Activated CD8-positive, alpha-beta memory T cell treated with anti-CD3 and anti-CD28 coated beads for 24 hours (primary cell): ENCODE measurements at regions not wholly inside any gene's neighbourhood (a gene's known extent, or its start where the extent isn't known, plus 50 kb on each side); places are given as distances from the start of the nearest gene placed in this dataset.
"Not testable (repeated sequence)": the region's sequence is repeated elsewhere in the genome, so short reads cannot be mapped to it uniquely, and the experiment has no call there.

ENCODE experiments used
- DNase-seq: peaks from one replicate; pipeline ENCODE4 v3.0.0-alpha.2; 2020

- DNase-seq = no peak
Measured at GRCh38 chr3:20904671-20905070, 718.7 kb upstream of the SGO1 start.

DNA sequence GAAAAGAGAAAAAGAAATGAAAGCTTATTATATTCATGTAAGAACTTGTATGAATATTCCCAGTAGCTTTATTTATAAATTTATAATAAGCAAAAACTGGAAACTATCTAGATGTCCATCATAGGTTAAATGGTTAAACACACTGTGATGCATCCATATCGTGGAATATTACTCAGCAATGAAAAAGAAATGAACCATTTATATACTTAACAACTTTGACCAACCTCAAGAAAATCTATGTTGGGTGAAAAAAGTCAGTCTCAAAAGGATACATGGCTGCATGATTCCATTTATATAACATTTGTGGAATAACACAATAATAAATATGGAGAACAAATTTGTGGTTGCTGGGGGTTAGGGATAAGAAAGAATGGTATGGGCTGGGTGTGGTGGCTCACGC, 713.0 kb upstream of the SGO1 start:
- no peak for DNase-seq

DNA sequence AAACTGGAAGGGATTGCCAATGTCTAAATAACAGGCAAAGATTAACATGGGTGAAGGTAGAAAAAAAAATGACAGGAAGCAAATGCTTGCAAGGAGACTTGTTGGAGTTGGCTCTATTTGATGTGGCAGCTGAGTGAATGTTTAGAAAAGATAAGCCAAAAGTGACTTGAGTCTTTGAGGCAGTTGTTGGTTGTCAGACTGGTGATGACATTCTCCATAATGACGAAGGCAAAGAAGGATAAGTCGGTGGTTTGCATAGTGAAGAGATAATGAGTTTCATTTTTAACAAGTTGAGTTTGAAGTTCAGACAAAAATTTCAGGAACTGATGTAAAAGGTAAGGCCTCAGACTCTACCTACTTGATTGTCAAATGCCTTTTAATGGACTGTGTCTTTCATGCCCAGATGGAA, 704.1 kb upstream of the SGO1 start:
- DNase-seq = no peak

DNA sequence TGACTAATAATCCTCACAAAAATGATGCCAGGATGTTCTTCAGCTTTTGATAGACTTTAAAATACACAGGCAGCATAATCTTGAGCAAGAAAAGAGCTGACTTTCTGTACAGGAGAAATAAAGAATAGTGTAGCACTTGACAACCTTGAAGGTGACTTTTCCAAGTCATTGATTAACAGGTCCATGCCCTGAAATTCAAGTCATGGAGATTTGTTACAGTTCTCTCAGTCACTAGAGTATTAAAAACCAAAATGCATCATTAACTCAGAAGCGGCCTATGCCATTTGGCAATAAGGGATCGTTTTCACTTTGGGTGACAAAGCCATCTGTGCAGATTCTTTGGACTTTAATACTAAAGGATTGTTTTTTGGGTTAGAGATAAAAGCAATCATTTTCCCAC, 692.7 kb upstream of the SGO1 start:
- no peak for DNase-seq

DNA sequence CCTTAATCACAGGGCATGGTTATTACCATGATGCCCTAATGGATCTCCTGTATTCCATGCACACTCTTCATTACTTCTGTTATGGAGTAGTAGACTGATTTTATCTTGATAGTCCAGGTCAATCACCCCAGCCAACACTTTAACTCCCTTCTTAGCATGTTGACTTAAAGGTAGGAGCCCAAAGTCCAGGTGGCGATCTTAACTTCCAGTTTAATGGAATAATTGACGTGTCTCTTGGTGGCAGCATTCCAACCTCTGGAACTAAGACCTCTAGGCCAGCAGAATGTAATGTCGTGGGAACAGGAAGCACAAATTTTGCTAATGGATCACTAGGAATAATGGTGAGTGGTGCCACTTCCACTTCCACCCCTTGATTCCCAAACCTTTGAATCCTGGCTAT, 687.2 kb upstream of the SGO1 start:
- DNase-seq = no peak

DNA sequence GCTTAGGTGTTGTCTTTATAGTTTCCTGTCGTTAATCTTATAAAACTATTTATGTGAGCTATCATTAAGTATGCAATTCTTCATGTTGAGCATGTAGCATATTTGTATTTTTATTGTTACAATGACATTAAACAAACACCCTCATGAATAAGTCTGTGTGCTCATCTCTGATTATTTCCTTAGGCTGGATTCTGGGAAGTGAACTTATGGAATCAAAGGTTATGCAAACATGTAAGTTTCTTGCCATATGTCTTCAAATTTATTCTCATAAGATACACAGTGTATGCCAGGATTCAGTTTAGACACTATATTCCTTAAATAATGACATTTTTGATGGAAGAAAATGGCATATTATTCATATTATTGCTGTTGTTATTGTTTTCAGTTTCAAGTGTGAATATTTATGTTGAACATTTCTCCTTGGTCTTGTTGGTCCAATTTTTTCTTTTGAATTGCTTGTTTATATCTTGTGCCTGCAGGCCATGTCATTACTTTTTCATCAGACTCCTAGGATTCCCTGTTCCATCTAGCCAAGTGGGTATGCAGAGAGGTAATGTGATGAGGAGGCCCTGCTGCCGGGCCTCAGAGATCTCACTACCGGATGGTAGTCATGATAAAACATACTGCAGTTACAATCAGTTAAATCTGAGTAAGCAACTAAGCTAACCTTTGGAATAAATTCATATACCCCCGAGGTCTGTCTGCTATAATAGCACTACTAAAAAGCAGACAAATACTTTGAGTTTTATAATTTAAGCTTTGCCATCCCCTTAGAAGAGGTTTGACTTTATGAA, 684.3 kb upstream of the SGO1 start:
- no peak for DNase-seq

DNA sequence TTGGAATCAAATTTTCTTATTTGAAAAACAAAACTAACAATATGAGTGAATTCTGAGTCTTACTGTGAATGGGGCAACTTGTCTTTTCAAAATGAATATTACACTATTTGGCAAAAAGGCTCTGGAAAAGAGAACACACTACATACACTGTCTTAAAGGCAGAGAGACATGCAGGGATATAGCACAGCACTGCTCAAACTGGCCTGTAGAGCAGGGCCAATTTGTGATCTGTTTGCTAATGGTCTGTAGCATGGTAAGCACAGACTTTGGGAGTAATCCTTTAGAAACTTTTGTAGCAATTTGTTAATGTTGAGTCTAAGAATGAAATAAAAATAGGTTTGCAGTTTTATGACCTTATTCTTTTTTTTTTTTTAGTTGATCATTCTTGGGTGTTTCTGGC, 679.8 kb upstream of the SGO1 start:
- no peak for DNase-seq

DNA sequence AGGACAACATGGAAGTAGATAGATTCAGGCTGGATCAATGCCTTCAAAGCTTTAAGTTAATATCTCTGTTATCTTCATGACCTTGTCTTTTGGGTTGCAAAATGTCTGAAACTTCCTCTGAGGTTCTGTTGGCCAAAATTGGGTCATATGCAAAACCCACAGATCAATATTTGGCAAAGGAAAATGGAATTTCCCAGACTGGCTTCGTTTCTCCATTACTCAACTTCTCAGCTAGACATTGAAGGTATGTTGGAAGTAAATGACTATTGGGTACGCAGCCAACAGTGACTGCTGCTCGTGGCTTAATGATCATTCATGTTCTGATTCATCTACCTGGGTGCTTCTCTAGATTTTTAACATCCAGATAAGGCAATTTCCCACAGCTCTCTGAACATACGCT, 675.4 kb upstream of the SGO1 start:
- no peak for DNase-seq

GRCh38 chr3:20857636-20858035, 671.6 kb upstream of the SGO1 start:
- no peak for DNase-seq

- no peak for DNase-seq
Measured at GRCh38 chr3:20853890-20854289, 667.9 kb upstream of the SGO1 start.

DNA sequence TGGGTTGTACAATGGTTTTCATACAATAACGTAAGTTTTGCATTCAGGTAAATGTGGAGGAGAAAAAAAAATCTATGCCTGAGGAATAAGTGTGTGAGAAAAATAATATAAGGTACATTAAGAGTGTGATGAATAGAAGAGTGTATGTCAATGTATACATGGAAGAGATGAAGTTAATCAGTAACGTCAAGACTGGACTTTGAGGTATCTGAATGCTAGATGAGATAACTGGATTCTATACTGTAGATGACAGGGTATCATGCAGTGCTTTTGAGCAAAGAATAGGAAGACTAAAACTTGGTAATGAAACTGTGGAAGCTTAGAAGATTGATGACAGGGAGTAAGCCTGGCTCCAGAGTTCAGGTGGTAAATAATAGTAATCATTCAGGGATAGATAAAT, 666.7 kb upstream of the SGO1 start:
- DNase-seq = no peak

DNA sequence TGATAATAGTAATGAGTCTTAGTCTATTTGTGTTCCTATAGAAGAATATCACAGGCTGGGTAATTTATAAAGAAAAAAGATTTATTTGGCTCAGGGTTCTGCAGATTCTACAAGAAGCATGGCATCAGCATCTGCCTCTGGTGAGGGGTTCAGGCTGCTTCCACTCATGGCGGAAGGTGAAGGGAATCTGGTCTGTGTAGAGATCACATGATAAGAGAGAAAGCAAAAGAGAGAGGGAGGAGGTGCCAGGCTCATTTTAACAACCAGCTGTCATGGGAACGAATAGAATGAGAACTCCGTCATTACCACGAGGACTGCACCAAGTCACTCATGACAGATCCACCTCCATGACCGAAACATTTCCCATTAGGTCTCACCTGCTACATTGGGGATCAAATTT, 664.0 kb upstream of the SGO1 start:
- DNase-seq = no peak

GRCh38 chr3:20846832-20847231, 660.8 kb upstream of the SGO1 start:
- DNase-seq = no peak

GRCh38 chr3:20846066-20846465, 660.1 kb upstream of the SGO1 start:
- DNase-seq = no peak

DNA sequence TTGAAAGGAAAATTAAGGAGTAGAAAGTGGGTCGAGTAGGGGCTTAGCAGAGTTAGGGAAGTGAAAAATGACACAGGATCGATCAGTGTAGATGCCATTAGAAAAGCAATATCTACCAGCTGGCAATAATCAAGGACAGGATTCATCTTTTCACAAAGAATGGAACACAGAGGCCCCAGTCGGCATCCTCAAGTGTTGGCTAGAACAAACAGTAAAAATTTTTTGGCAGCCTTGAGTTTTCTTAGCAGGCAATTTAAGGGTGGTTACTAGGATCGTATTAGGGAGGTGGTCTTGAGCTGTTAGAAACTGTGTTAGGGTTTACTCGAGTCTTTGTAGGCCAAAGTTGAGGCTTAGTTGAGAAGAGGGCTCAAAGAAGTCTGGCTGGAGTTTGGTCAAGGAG, 658.8 kb upstream of the SGO1 start:
- no peak for DNase-seq

DNA sequence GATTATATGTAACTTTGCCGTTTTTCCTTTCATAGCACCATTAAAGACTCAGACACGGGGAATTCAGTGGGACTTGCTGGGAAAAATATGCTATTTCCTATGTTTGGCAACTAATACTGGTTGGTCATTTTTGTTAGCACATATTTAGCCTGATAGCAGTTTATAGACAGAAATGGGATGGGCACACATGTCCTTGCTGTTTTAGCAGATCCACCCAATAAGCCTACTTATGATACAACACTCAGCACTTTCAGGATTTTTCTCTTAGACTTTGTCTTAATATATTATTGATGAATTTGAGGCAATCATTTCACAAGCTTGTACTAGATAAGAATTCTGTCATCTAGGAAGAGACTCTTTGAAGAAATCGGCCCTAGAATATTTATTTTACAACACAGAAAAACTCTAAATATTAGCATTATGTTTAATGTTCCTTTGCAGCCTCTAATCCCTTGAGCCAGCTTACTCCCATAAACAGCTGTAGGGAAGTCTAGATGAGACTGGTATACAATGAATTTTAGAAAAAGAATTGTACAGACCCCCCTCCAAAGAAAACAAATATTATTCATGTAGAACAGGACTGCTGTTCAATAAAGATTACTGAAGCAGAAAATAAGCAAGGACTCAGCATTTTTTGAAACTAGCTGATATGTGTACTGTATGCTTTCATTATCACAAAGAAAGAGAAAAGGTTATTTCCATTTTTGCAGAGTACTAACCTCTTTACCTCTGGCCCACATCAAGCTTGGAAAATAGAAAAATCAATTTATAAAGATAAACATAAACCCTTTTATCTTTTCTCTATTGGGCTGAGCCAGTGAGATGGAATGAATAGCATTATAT, 656.8 kb upstream of the SGO1 start:
- no peak for DNase-seq

DNA sequence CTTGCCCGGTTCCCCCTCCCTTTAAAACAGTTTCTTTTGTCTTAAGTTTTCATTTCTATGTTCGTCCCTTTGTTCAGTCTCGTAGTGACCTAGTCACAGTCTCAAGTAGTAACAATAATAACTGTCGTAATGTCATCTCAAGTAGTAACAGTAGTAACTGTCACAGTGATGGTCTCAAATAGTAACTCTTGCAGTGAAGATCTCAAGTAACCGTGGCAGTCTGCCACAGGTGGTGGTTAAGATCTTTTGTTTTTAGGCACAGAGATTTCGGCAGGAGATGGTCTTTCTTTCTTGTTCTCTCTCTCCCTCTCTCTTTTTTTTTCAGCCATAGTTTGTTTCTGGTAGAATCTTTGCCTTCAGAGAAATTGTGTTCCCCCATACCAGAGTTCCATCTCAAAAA, 656.0 kb upstream of the SGO1 start:
- no peak for DNase-seq

DNA sequence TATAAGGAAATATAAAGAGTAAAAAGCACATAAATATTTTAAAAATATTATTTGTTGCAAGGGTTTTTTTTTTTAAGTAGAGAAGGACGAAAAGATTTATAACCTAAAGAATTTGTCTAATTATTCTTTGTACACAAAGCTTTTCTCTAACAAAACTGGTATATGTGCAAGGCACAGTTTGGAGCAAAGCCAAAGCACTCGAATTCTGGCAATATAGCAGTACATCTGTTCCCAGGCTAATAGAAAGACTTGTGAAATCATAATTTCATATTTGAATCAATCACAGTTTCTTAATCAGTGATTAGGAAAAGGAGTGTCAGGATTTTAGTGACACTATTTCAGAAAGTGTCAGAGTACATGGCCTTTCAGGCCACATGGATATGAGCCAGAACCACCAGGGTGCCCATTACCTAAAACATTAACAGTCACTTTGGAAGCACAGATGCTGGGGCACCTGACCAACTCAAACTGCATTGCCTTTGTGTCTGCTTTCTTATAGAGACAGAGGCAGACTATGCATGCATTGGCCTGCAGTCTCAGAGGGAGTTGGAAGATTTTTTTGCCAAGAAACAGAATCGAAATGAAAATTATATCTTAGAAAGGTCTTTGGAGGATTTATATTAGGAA, 651.8 kb upstream of the SGO1 start:
- DNase-seq = no peak

DNA sequence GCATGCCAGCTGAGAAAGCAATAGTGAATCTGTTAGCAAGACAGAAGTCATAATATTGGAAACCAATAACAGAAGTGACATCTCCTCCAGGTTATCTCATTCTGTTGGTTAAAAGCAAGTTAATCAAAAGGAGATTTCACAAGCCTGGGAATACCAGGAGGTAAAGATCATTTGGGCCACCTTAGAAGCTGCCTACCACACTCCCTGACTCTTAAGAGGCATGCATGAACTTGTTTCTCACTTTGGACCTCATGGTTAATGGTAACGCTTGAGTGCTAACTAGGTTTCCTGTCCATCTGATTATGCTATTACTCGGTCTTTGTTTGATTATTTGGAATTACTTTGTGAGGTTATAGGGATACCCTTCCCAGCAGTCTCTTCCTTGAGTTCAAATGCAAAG, 650.8 kb upstream of the SGO1 start:
- DNase-seq = no peak

DNA sequence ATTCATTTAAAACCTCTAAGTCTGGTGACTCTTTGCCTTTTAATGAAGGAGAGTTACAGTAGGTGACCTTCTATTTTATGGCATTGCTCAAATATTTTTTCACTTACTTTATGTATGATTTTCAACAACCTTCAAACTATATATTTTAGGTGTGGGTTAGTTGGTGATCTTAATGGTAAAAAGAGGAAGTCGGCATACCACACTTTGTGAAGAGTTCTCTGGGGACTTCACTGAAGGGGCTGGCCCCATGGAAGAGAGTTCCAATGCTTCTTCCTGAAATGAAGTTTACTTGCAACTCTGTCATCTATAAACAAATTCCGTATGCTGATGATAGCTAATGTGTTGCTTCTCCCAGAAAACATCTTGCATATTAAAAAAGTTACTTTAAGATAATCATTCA, 647.0 kb upstream of the SGO1 start:
- no peak for DNase-seq

DNA sequence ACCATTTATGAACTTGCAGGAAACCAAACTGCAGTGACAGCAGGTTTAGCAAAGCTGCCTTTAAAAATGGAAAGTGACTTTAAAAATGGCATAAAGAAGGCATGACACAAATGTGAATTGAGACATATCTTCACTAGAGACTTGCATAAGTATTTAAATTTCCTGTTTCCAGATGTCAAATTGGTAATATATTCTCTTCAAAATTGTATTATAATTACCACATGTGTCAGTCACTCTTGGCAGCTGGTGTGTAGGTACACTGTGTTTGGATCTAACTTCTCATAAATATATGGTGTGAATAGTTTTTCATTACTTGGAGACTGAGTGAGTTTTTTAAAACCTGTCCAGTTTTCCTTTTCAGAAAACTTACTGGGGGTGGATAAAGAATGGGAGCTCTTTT, 636.2 kb upstream of the SGO1 start:
- DNase-seq = no peak

GRCh38 chr3:20820872-20821271, 634.9 kb upstream of the SGO1 start:
- DNase-seq = not testable (repeated sequence)

GRCh38 chr3:20811631-20812030, 625.6 kb upstream of the SGO1 start:
- DNase-seq = no peak

GRCh38 chr3:20811006-20811405, 625.0 kb upstream of the SGO1 start:
- no peak for DNase-seq
